GM19324 (cell line): ENCODE measurements at regions not wholly inside any gene's neighbourhood (a gene's known extent, or its start where the extent isn't known, plus 50 kb on each side); places are given as distances from the start of the nearest gene placed in this dataset.

Experiments
- ATAC-seq: cut with Tn5 transposase; IDR thresholded peaks from one replicate; pipeline ENCODE4 v1.9.1; 2021; ENCODE audit warnings: mild to moderate bottlenecking, moderate library complexity; ENCODE audit not compliant: unreplicated experiment, low FRiP score

DNA sequence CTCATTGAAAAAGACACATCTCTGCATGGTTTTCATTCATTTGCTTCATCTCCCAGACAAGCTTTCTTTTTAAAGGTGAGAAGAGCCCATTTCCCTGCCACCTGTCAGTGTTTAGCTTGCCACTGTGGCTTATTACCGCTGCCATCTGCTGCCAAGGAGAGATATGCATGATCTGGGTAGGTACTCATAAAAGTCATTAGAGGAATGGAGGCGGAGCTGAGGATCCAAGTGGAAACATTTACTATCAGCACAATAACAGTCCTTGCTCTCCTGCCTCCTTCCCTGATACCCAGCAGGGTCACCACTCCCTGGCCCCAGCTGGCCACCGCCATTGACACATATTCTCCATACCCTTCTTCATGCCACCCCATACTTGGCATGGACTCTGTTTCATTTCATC lies 390.4 kb downstream of the TSN start:
- ATAC-seq: no peak

DNA sequence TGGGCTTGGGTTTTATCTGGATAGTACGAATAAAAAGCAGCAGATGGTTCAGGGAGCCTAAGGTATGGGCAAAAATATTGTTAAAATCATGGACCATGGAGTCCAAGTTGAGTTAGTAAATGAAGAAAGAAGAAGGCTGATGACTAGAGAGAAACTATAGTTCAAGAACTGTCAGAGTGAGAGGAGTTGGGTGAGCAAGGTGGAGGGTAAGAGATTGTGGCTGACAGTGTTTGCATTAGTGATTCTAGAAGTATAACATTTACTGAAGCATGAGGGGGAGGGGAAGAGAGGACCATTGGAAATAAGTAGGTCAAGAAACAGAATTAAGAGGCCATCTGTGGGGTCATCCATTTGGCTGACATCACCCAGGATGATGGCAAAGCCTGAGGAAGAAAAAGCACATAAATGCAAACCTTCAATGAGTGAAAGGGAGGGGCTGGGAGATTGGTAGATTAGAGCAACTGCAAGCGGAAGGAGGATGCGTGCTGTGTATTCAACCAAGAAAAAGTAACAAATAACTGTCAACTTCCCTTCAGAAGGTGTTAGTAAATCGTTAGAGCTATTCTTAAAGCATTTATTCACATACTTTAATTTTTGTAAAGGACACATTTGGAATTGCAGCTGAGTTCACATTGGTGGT lies 392.8 kb downstream of the TSN start:
- ATAC-seq: no peak

DNA sequence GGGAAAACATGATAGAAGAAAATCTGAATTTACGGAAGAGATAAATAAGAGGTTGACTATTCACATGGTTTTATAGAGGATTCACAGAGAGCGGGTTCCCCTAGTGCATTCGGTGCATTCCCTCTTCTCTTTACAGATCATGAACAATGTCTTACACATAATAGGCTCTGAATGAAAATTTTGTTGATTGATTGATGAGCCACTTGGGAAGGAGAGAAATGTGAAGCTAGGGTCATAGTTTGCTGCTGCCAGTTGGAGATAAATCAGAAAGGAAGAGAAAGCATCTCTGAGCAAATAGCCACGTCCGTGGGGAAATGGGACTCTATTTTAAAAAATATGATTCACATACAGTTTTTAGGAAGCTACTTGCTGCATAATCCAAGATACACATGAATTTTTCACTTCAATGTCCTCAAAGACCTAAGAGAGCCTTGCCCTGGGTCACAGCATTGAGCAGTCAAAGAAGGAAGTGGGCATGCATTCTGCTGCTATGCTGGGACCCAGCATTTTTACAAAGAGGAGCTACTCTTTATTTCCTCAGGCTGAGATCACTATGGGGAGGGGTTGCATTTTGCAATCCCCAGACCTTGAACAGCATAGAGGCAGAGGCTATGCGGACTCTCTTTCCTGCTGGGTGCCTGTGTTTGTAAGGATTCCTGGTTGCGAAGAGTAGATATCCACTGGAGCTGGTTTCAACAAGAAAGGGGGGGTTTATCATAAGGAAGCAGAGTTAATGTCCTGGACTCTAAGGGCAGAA lies 395.3 kb downstream of the TSN start:
- ATAC-seq: no peak

DNA sequence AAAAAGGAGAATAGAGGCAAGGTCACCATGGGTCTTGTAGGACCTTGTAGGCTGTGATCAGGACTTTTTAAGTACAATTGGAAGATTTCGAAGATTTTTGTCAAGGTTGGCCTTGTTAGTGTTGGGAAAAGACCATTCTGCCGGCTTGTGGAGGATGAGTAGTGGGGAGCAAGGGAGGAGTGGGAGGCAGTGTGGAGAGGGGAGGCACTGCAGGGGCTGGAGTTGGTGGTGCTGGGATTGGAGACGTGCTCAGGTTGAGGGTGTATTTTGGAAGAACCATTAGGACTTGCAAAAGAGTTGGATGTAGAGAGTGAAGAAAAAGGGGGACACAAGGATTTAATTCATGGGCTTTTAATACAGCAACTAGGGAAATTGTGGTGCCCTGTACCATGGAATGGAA lies 397.1 kb downstream of the TSN start:
- ATAC-seq: no peak

DNA sequence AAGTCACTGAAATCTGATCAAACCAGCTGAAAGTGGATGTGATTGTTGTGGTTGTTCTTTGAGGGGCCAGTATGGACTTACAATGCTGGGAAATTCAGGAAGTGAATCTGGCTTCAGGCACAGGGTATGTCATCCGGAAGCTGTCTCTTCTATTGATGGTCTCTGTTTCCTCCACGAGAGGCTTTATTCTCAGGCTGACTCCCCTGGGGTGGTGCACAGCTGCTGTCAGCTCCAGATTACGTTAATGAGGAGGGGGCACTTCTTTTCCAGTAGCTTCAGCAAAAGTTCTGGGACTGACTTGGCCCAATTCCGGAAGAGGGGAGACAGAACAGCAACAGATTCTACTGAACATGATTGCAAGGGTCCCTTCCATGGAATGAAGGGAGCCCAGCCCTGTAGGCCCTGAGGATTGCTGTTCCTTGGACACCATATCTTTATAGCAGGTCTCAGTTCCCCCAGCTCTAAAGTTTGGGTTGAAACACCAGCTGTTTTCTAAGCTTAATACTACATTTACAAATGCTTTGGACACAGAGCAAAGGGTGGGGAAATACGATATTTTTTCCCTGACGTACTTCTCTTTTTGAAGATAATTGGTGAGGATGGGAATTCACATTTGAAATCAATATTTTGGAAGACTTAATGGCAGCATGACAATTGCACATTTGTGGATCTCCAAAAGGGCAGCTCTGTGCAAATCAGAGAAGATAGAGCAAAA lies 400.9 kb downstream of the TSN start:
- ATAC-seq: no peak

DNA sequence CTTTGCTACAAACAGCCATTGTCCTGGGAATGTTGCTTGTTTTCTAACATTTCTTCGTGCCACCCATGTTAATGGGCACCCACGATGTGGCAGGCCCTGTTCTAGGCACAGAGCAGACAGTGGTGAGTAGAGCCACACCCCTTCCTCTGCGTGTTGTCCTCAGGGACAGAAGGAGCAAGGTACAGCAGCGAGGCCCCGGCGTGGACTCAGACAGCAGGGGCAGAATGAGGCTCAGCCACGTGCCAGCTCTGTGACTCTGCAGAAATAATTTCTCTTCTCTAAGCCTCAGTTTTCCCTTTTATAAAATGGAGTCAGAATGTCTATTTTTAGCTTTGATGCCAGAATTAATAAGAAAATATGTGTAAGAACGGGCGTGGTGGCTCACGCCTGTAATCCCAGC lies 401.7 kb downstream of the TSN start:
- ATAC-seq: no peak

DNA sequence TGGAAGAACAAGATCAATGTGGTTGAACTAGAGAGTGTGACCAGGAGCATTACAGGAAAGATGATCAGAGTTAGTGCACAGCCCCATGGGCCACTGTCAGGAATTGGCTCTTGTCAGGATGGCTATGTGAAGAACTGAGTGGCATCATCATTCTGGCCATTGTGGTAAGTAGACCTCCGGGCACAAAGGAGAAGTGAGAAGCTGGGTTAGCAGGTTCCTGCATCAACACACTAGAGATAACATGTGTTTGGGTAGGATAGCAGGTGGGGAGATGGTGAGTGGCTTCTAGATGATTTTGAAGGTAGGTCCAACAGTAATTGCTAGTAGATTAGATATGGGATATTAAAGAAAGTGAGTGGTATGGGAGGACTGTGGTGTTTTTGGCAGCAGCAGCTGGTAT lies 408.2 kb downstream of the TSN start:
- no peak for ATAC-seq

DNA sequence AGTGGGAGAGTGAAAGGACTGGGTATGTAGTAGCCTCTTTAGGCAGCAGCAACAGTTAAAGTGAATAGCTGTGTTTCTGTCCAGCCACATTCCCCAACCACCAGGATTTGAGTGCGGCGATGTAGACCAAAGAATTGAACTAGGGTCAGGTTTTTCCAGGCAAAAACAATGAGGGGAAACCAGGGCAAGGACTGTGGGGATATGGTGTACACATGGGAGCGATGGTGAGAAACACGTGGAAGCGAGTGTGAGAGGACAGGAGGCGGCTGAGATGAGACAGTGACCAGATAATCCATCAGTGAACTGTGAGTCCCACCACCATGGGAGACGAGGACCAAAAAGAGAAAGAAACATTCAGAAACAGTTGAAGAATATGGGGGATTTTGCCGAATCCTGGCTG lies 409.5 kb downstream of the TSN start:
- ATAC-seq: no peak

DNA sequence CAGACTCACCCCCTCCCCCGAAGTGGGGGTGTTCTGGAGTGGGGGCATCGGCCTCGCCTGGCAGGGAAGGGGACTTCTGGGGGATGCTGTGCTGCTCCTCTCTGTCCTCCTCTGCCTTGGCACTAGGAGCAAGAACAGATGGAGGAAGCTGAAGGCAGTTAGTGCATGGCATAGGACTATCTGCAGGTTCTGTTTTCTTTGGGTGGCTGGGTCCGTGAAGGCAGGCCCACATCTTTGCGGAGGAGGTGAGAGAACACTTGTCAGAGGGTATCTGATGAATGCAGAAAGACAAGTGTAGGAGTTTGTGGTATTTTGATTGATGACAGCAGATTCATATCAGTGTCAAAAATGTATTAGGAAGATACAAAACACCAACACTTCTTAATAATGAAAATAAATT lies 411.4 kb downstream of the TSN start:
- no peak for ATAC-seq

DNA sequence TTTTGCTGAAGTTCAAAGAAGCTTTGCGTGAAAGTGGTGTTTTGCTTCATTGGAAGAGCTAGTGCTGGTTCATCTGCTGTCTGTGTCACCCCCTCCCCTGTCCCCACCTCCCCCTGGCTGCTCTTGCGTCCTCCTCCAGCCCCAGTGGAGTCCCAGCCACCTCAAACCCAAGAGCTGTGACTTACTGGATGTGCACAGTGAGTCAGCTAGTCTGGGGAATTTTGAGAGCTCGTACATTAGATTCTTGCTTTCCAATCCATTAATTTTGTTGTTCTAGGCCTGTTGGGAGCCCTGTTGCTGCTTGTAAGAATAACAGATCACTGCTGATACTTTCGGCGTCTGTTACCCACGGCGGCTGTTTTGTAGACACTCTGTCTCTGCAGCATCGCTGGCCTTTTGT lies 412.1 kb downstream of the TSN start:
- no peak for ATAC-seq

DNA sequence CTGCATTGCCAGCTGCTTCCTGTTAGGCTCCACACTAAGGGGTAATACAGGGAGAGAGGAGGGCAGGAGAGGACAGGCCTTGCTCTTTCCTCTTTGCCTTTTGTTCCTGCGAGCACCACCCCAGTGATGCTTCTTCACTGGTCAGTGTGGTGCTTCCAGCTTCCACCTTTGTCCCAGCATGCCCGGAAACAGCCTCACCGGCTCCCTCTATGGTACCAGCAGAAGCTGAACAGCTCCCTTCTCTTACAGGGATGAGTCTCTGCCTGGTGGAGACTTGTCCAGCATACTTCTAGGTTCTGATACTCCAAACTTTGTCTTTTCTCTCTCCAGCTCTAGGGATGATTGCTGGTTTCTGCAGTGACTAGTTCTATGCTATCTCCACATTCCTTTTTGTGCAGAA lies 413.3 kb downstream of the TSN start:
- ATAC-seq: no peak

DNA sequence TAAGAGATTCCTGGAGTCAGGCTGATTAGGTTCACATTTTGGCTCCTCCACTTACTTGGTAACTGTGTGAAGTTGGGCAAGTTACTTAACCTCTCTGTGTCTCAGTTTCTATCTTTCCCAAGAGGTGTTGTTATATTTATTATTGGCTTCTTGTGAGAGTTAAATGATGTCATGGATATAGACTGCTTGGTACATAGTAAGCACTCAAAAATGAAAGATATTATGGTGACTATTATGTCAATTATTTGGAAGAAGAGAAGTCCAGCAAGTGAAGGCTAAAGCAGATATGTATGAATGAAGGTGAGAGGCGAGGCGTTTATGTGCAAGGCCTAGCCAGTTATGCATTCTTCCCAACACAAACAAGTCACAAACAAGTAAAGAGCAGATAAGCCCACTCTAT lies 417.4 kb downstream of the TSN start:
- no peak for ATAC-seq

DNA sequence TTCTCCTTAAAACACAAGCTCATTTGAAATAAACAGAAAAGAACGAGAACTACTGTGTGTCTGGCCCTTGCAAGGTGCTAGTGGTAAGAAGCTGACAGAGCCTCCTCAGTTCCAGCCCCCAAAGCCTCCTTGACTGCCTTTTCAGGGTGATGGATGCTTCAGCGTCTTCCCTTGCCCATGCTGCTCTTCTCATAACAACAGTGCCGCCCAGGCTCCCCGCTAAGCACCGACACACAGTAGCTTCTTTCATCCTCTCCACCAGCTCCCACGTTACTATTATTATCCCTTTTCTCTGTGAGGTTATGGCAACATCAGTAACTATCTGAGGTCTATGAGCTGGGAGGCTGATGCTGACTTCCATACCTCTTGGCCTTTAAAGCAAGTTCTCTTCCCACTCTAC lies 418.6 kb downstream of the TSN start:
- no peak for ATAC-seq

DNA sequence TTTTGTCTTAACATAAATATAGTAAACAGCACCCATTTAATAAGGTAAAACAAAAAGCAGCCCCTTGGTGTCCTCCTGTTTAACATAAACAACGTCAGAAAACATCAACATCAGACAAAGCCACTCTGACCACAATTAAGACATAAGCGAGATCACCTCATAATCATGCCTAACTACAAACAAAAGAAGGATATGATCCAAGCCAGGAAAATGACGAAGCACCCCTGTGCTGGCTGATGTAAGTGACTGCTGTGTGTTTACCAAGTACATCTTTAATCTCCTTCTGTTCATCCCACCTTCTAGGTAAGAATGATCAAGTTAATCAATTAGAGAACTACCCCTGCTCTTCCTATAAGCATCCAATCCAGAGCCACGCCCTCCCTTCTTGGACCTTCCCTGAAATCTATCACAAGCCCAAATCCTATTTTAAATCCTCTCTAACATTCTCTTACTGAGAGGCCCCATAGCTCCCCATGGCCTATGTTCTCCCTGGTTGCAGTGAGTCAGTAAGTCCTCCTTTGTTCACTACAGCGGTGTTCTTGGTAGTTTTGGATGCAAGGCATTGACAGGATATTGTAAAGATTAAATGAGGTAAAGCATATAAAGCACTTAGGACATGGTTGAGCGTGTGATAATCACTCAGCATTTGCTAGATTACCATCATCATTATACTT lies 424.2 kb downstream of the TSN start:
- ATAC-seq: no peak

DNA sequence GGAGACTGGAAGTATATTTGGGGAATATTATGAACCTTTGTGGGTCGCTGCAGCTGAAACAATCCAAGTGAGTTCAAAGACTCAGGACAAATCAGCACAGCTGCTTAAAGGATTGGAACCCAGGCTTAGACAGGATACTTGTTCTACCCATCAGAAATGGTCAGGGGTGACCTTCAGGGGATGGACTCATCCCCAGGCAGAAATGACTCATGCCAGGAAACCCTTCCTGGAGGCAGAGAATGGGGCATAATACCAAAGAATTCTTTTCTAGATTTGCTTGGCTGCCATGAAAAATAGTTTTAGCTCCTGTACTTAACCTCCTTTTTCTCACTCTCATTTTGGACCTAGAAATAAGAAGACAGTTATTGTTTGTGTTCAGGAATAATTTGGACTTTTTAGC lies 425.5 kb downstream of the TSN start:
- no peak for ATAC-seq

DNA sequence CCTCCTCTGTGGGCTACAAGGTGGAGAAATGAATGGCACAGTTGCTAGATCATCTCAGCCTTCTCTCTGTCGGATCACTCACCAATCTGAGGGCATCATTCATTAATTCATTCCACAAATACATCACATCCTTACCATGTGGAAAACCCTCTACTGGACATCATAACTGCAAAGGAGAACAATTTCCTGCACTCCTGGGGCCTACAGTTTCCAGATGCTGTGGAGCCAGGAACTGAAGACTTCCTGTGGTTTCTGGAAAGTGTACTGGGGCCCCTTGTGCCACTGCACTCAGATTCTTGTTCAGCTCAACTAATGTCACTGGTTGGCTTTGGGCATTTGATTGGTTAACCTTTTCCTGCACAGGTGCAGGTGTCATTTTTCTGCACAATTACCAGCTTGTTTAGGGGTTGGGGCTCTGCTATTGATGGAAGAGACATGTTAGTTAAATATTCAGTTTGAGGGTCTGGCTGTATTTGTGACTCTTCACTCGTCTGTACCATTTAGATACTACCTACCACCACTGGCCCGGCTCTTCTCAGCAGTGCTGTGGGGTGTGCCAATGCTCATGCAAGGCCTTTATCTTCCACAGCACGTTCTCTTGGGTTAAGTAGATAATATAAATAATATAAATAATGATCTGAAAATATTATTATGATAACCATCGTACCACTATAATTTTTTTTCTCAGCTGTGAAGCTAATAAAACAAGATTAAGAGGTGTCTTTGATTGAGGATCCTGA lies 427.3 kb downstream of the TSN start:
- no peak for ATAC-seq

DNA sequence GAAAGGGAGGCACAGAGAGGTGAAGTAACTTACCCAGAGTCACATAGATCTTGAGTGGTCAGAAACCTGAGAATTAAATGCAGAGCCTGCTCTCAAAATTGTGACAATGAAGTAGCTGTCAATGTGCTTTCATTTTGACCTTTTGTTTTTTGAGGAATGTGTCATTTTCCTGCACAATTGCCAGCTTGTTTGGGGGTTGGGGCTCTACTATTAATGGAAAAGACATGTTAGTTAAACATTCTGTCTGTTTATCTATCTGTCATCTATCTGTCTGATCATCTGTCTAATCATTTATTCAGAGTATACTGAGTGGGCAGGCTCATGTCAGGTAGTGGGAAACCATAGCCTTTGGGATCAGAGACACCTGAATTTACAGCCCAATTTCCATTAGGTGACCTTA lies 428.4 kb downstream of the TSN start:
- ATAC-seq: no peak

DNA sequence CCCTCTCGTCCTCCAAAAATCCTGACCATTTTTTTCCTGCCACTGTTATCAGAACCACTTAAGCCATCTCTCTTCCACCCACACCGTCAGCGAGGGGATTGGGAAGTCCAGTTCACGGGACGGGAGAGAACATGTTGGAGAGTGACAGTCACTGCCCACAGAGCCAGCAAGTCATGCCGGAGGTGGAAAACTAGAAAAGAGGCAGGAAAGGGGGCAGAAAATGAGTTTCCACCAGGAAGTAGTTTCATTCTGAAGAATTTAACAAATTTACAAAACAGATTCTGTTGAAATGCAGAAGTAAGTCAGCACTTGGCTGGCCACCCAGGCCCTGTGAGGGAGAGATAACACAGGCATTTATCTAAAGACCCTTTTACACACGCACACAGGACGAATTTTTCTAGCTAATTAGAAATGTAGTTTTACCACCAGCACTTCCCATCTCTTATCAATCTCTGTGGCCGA lies 431.3 kb downstream of the TSN start:
- no peak for ATAC-seq

DNA sequence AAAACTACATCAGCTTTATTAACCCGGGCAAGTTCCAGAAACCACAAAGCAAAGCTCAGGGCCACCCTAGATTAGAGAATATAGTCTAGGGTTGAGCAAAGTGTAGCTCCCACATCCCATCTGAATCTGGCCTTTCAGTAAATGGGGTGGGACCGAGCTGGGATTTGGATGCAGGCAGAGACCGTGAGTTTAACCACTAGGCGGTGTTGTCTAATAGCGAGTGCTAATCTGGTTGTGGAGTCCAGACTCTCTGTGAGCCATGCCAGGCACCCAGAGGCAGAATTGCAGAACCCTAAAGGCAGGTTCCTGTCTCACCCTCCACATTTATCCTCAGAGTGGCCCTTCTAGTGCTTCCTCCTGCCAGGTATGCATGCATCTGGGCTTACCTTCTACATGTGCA lies 435.9 kb downstream of the TSN start:
- ATAC-seq: peak; percentile 62

DNA sequence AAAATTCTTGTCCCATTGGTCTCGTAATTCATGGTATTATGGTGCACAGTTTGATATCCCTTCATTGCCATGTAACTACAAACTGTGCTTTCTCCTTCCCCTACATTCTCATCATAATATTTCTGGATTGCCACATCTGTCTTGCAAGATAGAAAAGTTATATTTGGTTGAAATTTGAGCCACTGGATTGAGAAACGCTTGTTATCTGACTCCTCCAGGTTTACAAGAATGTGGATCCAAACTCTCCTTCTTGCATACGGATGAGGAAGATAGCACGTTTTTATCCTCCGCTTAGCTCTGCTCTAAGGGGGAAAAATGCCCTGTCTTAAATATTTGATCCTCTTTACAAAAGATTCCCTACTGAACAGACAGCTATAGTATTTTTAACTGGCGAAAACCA lies 438.2 kb downstream of the TSN start:
- no peak for ATAC-seq

DNA sequence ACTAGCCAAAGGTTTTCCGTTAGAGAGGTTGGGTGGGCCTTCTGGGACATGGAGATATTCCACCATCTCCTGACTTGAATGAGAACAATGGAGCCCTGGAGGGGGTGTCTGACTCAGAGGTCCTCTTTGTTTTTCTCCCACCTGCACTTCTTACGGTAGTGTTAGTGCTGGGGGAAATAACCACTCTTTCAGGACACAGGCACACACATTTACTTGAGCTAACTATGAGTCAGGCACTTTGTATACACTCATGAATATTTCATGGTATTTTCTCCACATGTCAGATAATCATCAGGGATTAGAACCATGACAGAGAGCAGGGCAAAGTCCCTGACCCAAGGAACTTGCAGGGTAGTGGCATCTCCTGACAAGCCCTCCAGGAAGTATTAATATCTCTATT lies 439.1 kb downstream of the TSN start:
- ATAC-seq: no peak
